DMS79 (cell line): ENCODE measurements at regions not wholly inside any gene's neighbourhood (a gene's known extent, or its start where the extent isn't known, plus 50 kb on each side); places are given as distances from the start of the nearest gene placed in this dataset.
"Not testable (repeated sequence)": the region's sequence is repeated elsewhere in the genome, so short reads cannot be mapped to it uniquely, and the experiment has no call there.

Experiments
- DNase-seq: peaks from one replicate; lab custom pipeline; 2025; lab: John Stamatoyannopoulos, UW

DNA sequence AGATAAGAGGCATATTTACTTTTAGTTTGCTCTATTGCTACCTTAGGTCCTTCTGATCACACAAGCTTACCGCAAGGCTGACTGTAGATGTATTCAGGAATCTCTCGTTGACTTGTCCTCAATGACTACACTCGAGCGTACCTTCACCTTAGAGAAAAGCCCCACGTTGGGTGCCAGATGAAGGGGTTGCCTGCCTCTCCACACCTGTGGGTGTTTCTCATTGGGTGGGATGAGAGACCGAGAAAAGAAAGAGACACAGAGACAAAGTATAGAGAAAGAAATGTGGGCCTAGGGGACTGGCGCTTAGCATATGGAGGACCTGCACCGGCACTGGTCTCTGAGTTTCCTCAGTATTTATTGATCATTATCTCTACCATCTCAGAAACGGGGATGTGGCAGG lies 51.8 kb downstream of the ASCL4 start:
- no peak for DNase-seq

DNA sequence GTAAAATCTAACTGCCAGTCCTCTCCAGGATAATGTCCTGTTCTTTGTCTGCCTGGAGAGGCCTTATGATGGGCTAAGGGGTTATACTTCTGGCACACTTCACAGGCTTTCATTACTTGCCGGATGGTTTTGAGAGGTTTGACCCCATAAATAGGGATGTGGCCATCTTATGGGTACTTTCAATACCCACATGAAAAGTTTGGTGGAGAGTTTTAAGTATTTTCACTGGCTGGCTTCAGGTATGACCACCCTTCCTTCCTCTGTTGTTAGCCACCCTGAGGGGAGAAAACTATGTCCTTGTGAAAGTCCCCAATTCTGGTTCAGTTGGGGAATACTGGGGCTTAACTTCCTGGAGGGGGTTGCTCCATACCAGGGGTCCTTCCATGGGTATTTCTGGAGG lies 54.8 kb downstream of the ASCL4 start:
- DNase-seq = no peak

DNA sequence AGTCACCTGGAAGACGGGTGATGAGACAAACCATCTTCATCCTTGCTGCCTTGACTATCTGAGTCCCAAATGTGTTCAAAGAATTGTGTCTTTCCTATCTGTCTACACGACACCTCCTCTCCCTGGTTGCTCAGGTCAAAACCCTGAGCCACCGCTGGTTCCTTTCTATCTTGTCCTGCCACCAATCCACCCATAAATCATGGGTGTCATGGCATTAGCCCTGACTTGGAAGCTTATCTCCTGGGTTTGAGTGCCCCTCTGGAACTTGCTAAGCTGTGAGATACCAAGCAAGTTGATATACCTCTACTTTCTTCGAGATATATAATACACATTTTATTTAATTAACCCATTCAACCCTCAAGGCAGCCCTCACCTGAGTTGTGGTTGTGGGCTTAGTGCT lies 57.9 kb downstream of the ASCL4 start:
- no peak for DNase-seq

DNA sequence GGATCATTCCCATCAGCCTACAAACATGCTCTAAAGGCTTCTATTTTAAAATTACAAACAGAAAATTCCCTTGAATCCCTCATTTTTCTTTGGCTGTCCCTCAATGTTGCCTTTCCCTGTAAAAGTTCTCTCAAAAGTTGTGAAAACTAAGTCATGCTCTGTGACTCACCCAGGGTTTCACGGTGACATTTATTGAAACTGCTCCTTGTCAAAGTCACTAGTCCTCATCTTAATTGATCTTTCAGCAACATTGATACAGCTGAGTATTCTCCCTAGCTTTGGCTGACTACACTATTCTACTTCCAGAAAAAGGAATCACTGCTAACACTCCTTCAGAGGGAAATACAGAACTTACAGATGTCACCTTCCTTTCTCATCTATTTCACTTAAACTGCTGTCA lies 65.7 kb downstream of the ASCL4 start:
- no peak for DNase-seq

DNA sequence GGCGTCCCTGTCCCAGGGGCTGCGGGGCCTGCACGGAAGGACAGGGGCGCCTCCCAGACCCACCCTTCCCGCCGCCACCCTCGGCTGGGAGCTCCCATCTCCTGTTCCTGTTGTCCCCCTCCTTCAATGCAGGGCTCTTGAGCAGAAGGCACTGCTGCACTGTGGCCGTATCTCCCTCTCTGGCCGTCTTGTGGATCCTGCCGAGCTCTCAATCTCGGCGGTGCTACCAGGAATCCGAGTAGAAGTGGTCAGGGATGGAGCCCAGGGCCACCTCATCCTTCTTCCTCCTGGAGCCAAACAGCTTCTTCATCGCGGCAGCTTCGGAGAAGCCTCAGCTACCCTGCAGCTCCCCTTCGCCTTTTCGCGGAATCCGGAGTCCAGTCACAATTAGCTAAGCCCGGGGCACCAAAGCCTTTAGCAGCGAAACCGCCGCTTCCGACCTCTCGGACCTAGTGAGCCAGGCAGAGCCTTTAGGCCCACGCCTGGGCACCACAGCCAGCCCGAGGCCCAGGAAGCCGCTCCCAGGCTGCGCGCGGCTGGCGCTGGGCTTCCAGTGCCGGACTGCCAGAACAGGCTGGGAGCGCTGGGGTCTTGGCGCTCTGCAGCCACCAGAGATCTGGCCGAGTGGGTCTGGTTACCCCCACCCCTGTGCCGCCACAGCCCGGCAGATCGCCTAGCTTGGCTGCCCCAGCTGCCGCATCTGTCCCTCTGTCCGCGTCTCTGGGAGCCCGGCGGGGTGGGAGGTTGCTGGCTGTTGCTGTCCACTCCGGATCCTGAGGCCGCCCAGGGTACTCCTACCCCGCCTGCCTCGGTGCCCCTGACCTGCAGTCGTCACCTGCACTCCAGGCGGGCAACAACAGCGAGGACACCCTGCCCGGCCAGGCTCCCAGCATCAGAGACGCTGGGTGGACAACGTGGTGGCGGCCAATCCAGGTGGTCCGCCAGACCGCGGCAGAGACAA lies 69.1 kb downstream of the ASCL4 start:
- no peak for DNase-seq

DNA sequence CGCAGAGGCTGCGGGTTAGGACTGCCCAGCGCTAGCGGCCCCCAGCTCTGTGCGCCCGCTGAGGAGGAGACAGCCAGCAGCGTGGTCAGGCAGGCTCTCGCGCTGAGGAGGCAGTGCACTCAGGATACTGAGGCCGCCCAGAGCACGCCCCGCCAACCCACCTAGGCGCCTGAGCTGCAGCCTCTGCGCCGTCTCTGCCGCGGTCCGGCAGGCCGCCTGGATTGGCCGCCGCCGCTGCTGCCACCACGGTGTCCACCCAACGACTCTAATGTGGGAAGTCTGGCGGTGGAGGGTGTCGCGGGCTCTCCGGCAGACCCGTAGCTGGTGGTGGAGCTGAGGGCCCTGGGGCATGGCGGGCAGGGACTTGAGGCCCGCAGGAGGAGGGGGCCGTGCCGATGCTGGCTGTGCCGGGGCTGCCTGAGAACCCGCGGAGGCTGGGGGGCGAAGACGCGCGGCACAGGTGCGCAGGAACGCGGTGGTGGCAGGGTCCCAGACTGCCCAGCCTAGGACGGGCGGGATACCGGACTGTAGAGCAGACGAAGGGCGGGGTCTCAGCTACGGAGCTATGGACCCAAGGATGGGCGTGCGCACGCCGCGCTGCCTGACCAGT lies 69.9 kb downstream of the ASCL4 start:
- no peak for DNase-seq

DNA sequence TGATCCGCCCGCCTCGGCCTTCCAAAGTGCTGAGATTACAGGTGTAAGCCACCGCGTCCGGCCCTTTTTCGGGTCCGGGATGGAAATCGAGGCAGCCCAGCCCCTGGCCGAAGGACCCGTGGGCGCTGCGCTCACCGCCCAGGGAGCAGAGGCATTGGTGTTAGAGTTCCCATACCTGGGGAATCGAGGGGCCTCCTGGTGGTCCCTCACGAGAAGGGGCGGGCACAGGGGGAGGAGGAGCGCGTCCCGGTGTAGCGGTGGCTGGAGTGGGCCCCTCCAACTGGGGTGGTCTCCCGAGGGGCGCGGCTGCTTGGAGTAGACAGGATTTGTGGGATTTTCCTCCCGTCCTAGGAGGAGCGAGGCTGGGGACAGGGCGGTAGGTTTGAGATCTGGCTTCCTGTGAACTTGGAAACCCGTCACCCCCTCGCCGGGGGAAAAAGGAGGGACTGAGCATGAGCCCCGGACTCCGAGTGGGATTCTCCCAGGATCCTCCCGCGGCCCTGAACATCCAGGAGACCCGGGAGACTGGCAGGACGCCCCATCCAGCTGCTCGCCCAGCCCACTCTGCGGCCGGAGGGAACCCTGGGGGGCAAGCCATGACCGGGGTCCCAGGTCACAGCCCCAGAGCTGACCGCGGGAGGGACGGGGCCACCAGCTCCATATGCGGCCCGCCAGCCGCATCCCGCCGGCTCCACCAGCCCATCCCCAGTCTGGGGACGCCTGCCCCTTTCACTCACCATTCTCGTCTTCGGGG lies 70.9 kb downstream of the ASCL4 start:
- no peak for DNase-seq

DNA sequence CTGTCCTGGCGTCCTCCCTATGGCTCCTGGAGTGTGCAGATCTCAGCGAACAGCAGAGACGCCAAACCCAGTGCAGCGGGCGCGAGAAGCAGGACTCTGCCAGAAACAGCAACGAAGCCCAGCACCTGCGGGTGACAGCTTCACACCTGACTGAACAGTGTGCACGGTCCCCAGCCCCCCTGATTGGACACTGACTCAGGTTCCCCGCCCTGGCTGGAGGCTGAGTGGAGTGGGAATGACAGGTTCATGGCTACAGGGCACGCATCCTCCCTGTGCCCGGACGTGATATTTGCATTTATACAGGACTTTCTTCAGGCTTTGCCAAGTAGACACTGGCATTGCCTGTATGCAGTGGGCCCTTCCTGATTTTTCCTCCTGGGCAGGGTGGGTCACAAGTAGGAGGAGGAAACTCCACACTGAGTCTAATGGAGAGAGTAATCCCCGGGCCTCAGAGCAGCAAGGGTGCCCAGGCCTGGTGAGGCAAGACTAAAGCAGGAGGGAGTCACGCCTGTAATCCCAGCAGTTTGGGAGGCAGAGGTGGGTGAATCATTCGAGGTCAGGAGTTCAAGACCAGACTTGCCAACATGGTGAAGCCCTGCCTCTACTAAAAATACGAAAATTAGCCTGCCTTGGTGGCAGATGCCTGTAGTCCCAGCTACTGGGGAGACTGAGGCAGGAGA lies 71.6 kb downstream of the ASCL4 start:
- DNase-seq = no peak

DNA sequence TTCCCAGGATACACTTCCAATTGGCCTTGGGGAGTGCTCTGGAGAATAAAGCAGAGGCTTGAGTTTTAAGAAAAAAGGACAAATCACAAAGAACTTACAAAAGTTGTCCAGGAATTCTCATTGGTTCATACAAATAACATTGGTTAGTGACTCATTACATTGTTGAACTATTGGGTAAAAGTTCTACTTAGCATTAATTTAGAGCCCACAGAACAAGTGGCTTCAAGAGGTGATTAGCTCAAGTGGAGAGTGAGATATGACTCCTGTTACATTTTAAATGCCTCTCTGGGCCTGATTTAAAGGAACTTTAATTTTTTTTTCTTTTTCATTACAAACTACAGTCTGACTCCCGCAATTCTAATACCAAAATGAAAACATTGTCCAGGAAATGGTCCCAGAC lies 72.9 kb downstream of the ASCL4 start:
- peak; percentile 26 for DNase-seq

DNA sequence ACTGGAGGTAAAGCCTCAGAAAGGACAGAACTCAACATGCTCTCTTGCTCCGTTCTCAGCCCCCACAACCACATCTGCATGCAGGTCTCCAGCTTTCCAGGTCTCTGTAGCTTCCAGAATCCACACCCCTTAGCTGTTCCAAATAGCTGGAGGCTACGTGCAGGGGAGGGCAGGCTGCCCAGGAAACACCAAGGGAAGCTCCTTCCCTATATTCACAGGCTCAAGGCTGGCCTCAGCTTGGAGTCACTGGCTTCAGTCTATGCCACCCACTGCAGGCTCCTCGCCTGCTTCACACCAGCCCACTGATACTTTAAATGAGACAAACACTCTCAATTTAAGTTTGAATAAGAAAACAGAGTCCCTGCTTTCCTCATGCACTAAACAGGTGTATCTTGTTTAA lies 73.3 kb downstream of the ASCL4 start:
- DNase-seq = no peak

DNA sequence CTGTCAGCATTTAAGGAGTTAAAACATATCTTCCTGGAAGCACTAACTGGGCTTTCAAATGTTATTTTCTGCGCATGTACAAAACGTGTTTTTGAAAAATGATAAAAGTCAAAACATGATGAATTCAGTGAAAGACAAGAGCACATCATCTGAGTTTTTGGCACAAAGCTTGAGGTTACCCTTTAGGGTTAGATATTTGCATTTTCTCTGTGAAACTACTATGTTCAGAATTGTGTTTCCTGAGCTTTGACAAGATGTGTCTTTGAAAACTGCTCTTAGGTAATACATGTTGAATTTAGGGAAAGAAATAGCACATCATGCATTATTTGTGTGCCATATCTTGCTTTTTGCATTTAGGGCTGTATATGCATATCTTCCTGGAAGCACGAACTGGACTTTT lies 79.0 kb downstream of the ASCL4 start:
- no peak for DNase-seq

DNA sequence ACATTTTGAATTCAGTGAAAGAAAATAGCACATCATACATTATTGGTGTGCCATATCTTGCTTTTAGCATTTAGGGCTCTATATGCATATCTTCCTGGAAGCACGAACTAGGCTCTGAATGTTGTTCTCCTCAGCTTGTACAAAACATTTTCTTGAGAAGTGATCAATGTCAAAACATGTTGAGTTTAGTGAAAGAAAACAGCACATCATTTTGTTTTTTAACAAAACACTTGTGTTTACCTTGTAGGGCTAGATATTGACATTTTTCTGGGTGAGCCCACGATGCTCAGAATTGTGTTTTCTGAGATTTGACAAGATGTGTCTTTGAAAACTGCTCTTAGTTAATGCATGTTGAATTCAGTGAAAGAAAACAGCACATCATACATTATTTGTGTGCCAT lies 81.0 kb downstream of the ASCL4 start:
- no peak for DNase-seq

DNA sequence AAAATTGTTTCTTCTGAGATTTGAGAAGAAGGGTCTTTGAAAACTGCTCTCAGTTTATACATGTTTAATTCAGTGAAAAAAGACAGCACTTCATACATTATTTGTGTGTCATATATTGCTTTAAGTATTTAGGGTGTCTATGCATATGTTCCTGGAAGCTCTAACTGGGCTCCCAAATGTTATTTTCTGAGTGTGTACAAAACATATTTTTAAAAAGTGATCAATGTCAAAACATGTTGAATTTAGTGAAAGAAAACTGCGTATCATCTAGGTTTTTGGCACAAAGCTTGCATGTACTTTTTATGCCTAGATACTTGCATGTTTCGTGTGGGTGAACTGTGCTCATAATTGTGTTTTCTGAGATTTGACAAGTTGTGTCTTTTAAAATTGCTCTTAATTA lies 81.6 kb downstream of the ASCL4 start:
- DNase-seq = no peak

DNA sequence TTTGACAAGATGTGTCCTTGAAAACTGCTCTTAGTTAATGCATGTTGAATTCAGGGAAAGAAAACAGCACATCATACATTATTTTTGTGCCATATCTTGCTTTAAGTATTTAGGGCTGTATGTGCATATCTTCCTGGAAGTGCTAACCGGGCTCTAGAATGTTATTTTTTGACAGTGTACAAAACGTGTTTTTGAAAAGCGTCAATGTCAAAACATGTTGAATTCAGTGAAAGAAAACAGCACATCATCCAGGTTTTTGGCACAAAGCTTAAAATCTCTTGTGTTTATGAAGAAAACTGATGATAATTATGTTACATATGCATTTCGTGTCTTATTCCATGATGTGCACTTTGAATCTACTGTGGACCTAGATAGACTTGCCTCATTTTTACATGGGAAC lies 82.7 kb downstream of the ASCL4 start:
- DNase-seq = no peak

DNA sequence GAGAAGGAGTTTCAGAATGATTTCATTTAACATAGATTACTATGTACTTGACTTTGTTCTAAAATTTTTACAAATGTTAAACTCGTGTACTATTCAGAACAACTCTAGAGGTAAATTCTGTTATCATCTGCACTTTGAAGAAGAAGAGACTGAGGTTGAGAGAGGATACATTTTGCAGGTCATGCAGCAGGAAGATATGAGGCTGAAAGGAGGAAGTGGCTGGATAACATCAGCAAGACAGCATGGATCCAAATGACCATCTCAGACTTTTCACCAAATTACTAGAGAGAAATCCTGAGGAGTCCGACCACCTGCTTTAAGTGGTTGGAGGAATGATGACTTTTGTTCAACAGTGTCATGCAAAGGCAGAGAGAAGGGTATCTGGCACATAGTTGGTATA lies 84.9 kb downstream of the ASCL4 start:
- DNase-seq = no peak

DNA sequence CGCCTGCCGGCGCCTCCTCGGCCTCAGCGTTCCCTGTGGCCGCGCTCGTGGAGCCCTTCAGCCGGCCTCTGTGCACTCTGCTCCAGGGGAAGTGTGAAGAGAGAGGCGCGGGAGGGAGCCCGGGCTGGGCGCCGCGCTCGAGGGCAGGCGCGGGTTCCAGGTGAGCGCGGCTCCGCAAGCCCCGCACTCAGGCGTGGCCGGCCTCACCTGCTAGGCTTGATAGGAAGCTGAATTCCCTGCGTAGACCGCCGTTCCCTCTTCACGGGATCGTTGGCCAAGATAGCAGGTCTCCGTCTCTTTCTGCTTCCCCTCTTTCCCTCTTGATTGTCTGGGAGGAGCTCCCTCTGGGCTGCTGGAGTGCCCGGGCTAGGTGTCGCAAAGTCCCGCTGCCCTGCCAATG lies 89.7 kb downstream of the ASCL4 start:
- peak; percentile 33 for DNase-seq

DNA sequence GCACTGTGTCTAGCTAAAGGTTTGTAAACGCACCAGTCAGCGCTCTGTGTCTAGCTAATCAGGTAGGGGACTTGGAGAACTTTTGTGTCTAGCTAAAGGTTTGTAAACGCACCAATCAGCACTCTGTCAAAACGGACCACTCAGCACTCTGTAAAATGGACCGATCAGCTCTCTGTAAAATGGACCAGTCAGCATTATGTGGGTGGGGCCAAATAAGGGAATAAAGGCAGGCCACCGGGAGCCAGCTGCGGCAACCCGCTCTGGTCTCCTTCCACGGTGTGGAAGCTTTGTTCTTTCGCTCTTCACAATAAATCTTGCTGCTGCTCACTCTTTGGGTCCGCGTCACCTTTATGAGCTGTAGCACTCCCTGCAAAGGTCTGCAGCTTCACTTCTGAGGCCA lies 90.2 kb downstream of the ASCL4 start:
- DNase-seq = not testable (repeated sequence)

DNA sequence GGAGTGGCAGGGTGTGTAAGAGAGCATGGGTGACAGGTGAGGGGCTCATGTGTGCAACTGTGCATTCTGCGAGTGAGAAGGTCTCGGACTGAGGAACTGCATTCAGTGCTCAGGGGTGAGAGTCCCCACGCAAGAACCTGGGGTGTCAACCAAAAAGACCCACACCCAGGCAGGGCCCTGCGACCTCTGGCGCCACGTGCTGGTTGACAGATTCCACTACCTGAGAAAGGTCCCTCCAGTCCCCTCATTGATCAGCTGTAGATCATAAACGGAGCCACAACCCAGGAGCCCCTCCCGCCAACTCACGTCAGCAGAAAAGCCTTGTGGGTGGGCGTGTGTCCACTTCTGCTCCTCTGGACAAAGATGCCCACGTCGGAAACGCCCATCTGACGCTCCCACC lies 98.7 kb downstream of the ASCL4 start:
- DNase-seq = no peak

DNA sequence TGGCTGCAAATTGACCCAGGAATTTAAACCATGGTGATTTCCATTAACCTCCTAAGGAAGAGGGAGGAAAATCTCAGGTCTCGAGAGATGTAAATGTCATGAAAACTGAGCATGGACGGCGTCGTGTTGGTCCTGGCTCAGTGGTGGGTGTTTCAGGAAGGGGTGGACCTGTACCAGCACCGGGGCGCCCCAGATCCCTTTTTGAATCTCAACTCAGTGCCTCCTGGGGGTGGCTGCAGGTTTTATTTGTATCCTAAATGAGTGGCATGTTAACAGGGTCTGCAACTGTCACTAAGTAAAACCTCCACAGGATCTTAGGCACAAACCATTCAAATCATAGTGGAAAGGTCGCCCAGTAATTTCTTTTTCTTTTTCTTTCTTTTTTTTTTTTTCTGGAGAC lies 101.3 kb downstream of the ASCL4 start:
- DNase-seq = no peak

DNA sequence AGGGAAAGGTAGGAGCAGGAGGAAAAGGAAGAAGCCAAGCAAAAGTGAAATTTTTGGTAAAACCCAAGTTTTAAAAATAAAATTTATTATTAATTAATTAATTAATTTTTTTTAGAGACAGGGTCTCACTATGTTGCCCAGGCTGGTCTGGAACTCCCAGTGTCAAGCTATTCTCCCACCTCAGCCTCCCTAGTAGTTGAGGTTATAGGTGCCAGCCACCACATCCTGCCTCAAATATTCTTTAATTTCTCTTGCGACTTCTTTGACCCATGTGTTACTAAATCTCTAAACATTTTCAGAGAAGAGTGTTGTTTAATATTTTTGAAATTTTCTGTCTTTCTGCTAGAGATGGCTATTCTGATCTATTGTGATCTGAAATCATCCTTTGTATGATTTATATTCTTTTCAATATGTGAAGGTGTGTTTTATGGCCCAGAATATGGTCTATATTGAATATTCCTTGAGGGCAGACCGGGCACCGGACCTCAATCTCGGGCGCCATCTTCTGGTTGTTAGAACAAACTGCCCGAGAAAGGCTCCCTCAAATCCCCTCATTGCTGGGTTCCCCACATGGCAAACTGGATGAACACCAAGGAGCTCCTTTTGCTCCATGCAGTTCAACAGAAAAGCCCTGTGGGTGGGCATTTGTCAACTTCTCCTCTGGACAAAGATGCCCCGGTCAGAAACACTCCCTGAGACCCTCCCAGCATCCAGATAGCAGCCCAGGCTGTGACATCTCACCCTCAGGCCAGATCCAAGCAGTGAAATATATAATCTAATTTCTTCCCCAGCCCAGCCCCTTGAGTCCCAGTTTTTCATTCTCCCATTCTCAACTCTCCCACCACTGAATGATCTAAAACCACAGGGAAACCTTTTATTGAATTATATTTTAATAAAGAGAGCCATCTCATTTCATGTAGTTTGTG lies 110.5 kb downstream of the ASCL4 start:
- DNase-seq = no peak

DNA sequence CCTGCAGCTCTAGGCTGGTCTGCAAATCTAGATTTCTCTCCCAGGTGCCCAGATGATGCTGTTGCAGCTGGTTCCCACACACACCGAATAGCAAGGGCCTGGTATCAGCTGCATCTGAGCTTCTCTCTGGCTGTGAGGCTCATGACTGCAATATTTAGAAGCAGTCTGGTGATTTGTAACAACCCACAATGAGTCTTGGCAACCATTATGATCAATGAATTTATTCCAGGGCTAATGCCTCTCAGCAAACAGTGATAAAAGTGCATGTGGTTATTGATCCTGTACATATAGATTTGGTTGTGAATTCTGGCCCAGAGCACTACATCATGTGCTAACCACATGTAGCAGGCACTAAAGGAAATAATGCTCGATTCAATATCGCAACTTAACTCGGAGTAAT lies 114.3 kb downstream of the ASCL4 start:
- DNase-seq = no peak
